Osteoblast (primary cell): ENCODE measurements at regions not wholly inside any gene's neighbourhood (a gene's known extent, or its start where the extent isn't known, plus 50 kb on each side); places are given as distances from the start of the nearest gene placed in this dataset.

Experiments
- DNase-seq: peaks from one replicate; pipeline ENCODE4 v3.0.0; 2011; ENCODE audit warnings: low spot score, mixed read lengths; ENCODE audit not compliant: insufficient read length; ENCODE audit errors: missing footprints
- H2AFZ ChIP-seq: 2 replicates; pipeline ENCODE4 v1.6.0; 2011; ENCODE audit warnings: mild to moderate bottlenecking, low read length
- H3K27ac ChIP-seq: 2 replicates; pipeline ENCODE4 v1.5.1; 2011; ENCODE audit warnings: mild to moderate bottlenecking, low read depth, low read length, moderate library complexity
- H3K27me3 ChIP-seq: 2 replicates; pipeline ENCODE4 v1.6.0; 2012; ENCODE audit warnings: mild to moderate bottlenecking, control low read depth, inconsistent platforms, low read length, moderate library complexity; ENCODE audit not compliant: insufficient read depth
- H3K36me3 ChIP-seq: 2 replicates; pipeline ENCODE4 v1.5.1; 2011; ENCODE audit warnings: mild to moderate bottlenecking, low read length, control low read depth, moderate library complexity; ENCODE audit not compliant: insufficient read depth
- H3K4me1 ChIP-seq: 2 replicates; pipeline ENCODE4 v1.5.1; 2011; ENCODE audit warnings: mild to moderate bottlenecking, low read length, control low read depth, moderate library complexity; ENCODE audit not compliant: insufficient read depth
- H3K4me2 ChIP-seq: 2 replicates; pipeline ENCODE4 v1.6.0; 2011; ENCODE audit warnings: mild to moderate bottlenecking, low read length; ENCODE audit not compliant: insufficient read depth
- H3K4me3 ChIP-seq: fragments of 200-600 bp; sonication (generic); 3 replicates; pipeline ENCODE4 v1.5.1; 2012; ENCODE audit warnings: mild to moderate bottlenecking, low read length, inconsistent platforms; ENCODE audit not compliant: insufficient read depth
- H3K79me2 ChIP-seq: 2 replicates; pipeline ENCODE4 v1.6.0; 2012; ENCODE audit warnings: mild to moderate bottlenecking, low read length, control low read depth, inconsistent platforms; ENCODE audit not compliant: insufficient read depth
- H3K9me3 ChIP-seq: 2 replicates; pipeline ENCODE4 v1.5.1; 2011; ENCODE audit warnings: low read depth, low read length, control low read depth
- H4K20me1 ChIP-seq: 2 replicates; pipeline ENCODE4 v1.6.0; 2012; ENCODE audit warnings: mild to moderate bottlenecking, low read length, control low read depth; ENCODE audit not compliant: insufficient read depth
- TF ChIP-seq, protein P1 (sequence below): IDR thresholded peaks from 2 replicates; pipeline ENCODE4 v1.5.1; 2011; ENCODE audit warnings: mild to moderate bottlenecking, low read depth, low read length, moderate library complexity; ENCODE audit errors: extremely low read depth

DNA sequence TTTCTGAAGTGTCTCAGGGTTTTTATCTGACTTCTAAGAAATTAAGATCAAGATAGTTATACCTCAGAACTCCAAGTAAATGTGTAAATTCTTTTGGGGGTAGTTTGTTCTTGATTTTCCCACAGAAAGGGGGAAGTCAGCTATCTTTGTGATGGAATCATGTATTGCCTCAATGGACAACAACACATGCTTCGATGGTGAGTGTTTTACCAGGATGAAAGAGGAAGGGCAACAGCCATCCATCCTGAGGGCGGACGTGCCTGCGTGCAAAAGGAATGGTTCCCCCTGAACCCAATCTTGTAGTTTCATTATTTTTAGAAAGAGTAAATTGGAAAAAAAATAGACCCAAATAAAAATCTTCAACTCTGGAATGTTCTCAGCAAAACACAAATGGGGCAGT, 67.2 kb upstream of the ZPBP start:
- H3K79me2 ChIP-seq, result no peaks in the 10 kb centered on the region
- no peak overlapping the region for H3K4me3 ChIP-seq
- no peaks in the 10 kb centered on the region for H3K9me3 ChIP-seq
- no peak for DNase-seq
- no peak overlapping the region for H2AFZ ChIP-seq
- H3K27me3 ChIP-seq, result no peaks in the 10 kb centered on the region
- no peak overlapping the region for H3K27ac ChIP-seq
- H3K4me2 ChIP-seq, result no peak overlapping the region
- no peaks in the 10 kb centered on the region for H4K20me1 ChIP-seq
- no peaks in the 10 kb centered on the region for H3K4me1 ChIP-seq
- H3K36me3 ChIP-seq, result no peaks in the 10 kb centered on the region
- TF ChIP-seq, protein P1, sequence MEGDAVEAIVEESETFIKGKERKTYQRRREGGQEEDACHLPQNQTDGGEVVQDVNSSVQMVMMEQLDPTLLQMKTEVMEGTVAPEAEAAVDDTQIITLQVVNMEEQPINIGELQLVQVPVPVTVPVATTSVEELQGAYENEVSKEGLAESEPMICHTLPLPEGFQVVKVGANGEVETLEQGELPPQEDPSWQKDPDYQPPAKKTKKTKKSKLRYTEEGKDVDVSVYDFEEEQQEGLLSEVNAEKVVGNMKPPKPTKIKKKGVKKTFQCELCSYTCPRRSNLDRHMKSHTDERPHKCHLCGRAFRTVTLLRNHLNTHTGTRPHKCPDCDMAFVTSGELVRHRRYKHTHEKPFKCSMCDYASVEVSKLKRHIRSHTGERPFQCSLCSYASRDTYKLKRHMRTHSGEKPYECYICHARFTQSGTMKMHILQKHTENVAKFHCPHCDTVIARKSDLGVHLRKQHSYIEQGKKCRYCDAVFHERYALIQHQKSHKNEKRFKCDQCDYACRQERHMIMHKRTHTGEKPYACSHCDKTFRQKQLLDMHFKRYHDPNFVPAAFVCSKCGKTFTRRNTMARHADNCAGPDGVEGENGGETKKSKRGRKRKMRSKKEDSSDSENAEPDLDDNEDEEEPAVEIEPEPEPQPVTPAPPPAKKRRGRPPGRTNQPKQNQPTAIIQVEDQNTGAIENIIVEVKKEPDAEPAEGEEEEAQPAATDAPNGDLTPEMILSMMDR, result no peak

- no peak overlapping the region for H2AFZ ChIP-seq
- TF ChIP-seq, protein P1, result no peak
- no peaks in the 10 kb centered on the region for H3K27me3 ChIP-seq
- no peak overlapping the region for H3K4me3 ChIP-seq
- no peaks in the 10 kb centered on the region for H4K20me1 ChIP-seq
- no peaks in the 10 kb centered on the region for H3K36me3 ChIP-seq
- no peak overlapping the region for H3K4me2 ChIP-seq
- H3K9me3 ChIP-seq, result no peaks in the 10 kb centered on the region
- H3K4me1 ChIP-seq, result no peaks in the 10 kb centered on the region
- DNase-seq, result no peak
- no peak overlapping the region for H3K27ac ChIP-seq
- no peaks in the 10 kb centered on the region for H3K79me2 ChIP-seq
Measured at GRCh38 chr7:50159154-50159553, 66.1 kb upstream of the ZPBP start.

DNA sequence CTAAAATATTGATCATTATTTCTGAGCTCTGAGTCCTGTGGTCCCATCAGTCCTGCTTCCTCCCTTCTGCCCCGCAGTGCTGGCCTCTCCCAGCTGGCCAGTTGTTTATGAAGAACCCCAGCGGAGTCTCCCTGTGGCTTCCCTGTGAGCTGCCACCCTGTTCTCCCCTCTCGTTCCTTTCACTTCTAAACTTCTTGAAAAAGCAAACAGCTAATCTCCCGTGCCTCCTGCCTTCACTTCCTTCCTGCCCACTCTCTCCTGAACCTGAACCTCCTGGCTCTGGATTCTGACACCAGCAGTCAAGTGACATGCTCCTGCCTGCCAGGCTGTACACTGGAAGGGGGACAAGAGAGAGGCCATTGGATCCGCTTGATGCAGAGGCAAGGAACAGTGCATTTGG, 63.7 kb upstream of the ZPBP start:
- no peaks in the 10 kb centered on the region for H3K4me1 ChIP-seq
- no peak overlapping the region for H3K4me2 ChIP-seq
- DNase-seq, result no peak
- TF ChIP-seq, protein P1, result no peak
- H3K79me2 ChIP-seq, result no peaks in the 10 kb centered on the region
- H4K20me1 ChIP-seq, result no peaks in the 10 kb centered on the region
- no peak overlapping the region for H3K27ac ChIP-seq
- H3K36me3 ChIP-seq, result no peaks in the 10 kb centered on the region
- H3K4me3 ChIP-seq, result no peak overlapping the region
- no peaks in the 10 kb centered on the region for H3K27me3 ChIP-seq
- H3K9me3 ChIP-seq, result no peaks in the 10 kb centered on the region
- H2AFZ ChIP-seq, result no peak overlapping the region

DNA sequence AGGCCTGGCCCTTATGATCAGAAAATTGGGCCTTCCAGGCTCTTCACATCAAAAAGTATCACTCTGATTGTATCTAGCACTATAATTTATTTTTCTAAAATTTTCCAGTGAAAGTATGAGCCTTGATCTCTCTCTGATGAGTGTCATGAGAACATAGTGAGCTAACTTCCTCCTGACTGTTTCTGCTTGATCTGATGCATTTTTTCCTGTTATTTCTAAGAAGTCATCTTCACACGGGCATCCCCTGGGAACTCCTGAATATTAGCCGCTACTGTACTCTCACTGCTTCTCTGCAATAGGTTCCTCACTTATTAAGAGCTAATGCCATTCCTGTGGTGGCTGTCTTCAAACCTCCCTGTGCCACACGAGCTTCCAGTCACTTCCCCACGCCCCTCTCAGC, 63.1 kb upstream of the ZPBP start:
- Histone ChIP-seq H3K27me3 (no peaks in the 10 kb centered on the region), H3K79me2 (no peaks in the 10 kb centered on the region), H3K9me3 (no peaks in the 10 kb centered on the region), H3K36me3 (no peaks in the 10 kb centered on the region), H4K20me1 (no peaks in the 10 kb centered on the region), H3K27ac (no peak overlapping the region), H3K4me3 (no peak overlapping the region), H2AFZ (no peak overlapping the region), H3K4me2 (no peak overlapping the region), H3K4me1 (no peaks in the 10 kb centered on the region)
- DNase-seq, result no peak
- TF ChIP-seq, protein P1, result no peak
